HCT116 (cell line): ENCODE measurements at regions not wholly inside any gene's neighbourhood (a gene's known extent, or its start where the extent isn't known, plus 50 kb on each side); places are given as distances from the start of the nearest gene placed in this dataset.

Experiments used
- ATAC-seq: fragments of 200-7000 bp; cut with Tn5 transposase; 2 replicates; pipeline ENCODE4 v1.9.1; 2020; ENCODE audit warnings: mild to moderate bottlenecking, moderate library complexity
- BruUV-seq: library from RNA; stranded (reverse); fragments of 400-500 nt; replicated peaks from 2 replicates; lab custom pipeline; 2021; lab: Mats Ljungman, UMichigan
- CTCF ChIA-PET: fragments of 300-600 bp; sonication (Branson Sonifier 250); formaldehyde crosslinking; loops from one replicate; lab custom pipeline; 2021; ENCODE audit warnings: antibody characterized with exemption; lab: Charles Lee
- POLR2A ChIA-PET: fragments of 300-600, 350-600 bp; sonication (Branson Sonifier 250); formaldehyde crosslinking; loops from one replicate; lab custom pipeline; 2021; ENCODE audit warnings: antibody characterized with exemption; lab: Charles Lee
- RAD21 ChIA-PET, 2 experiments: fragments of 300-600 bp; sonication (Branson Sonifier 250); formaldehyde crosslinking; loops; one replicate each; lab custom pipeline; 2023; ENCODE audit warnings: low total read pairs in 2 of 2; ENCODE audit not compliant: uncharacterized antibody in 2 of 2, unreplicated experiment in 2 of 2, low non-redundant PET in 1 of 2; lab: Charles Lee
- DNase-seq: peaks from one replicate; pipeline ENCODE4 v3.0.0-alpha.2; 2010; ENCODE audit warnings: low read depth, low spot score
- H2AFZ ChIP-seq: fragments of 200-600 bp; shearing (Covaris generic), sonication (generic); 2 replicates; pipeline ENCODE4 v1.6.1; 2017; ENCODE audit warnings: low read depth, mixed run types, mixed read lengths, antibody characterized with exemption, low read length; ENCODE audit not compliant: poor library complexity, severe bottlenecking
- H3K27ac ChIP-seq: 2 replicates; pipeline ENCODE4 v1.5.1; 2012; ENCODE audit warnings: low read depth, low read length
- H3K27me3 ChIP-seq: fragments of 200-600 bp; sonication (generic); 2 replicates; pipeline ENCODE4 v1.6.1; 2016; ENCODE audit warnings: mixed run types, low read length, mixed read lengths; ENCODE audit not compliant: insufficient read depth
- H3K36me3 ChIP-seq, 2 experiments: fragments of 200-500 bp in 1 of 2; fragments of 200-600 bp in 1 of 2; sonication (Bioruptor generic) in 1 of 2; sonication (generic) in 1 of 2; 2 replicates each; pipeline versions ENCODE4 v1.5.1 to v1.6.1; 2014 to 2016; ENCODE audit warnings: low read length in 2 of 2, inconsistent platforms in 1 of 2, mixed read lengths in 1 of 2, mixed run types in 1 of 2; ENCODE audit not compliant: insufficient read depth in 2 of 2, control insufficient read depth in 1 of 2
- H3K4me1 ChIP-seq, 2 experiments: fragments of 200-600 bp in 1 of 2; sonication (generic) in 1 of 2; 2 replicates each; pipeline versions ENCODE4 v1.5.1 to v1.6.1; 2012 to 2017; ENCODE audit warnings: low read length in 2 of 2, inconsistent platforms in 1 of 2, mild to moderate bottlenecking in 1 of 2, mixed read lengths in 1 of 2, mixed run types in 1 of 2, moderate library complexity in 1 of 2; ENCODE audit not compliant: insufficient read depth in 2 of 2, control insufficient read depth in 1 of 2
- H3K4me2 ChIP-seq: fragments of 200-600 bp; sonication (generic); 2 replicates; pipeline ENCODE4 v1.6.1; 2017; ENCODE audit warnings: mixed run types, low read length, mixed read lengths
- H3K4me3 ChIP-seq, 2 experiments: fragments of 200-600 bp in 1 of 2; sonication (generic) in 1 of 2; replicated peaks in 1 of 2; 2 replicates each; pipeline ENCODE4 v1.5.1; 2011 to 2016; ENCODE audit warnings: low read length in 2 of 2, control low read depth in 1 of 2, low read depth in 1 of 2, mild to moderate bottlenecking in 1 of 2, mixed read lengths in 1 of 2, mixed run types in 1 of 2
- H3K79me2 ChIP-seq: fragments of 200-600 bp; sonication (generic); 2 replicates; pipeline ENCODE4 v1.6.1; 2017; ENCODE audit warnings: mild to moderate bottlenecking, mixed run types, low read length, moderate library complexity, mixed read lengths; ENCODE audit not compliant: insufficient read depth
- H3K9ac ChIP-seq: fragments of 200-600 bp; sonication (generic); 2 replicates; pipeline ENCODE4 v1.6.1; 2016; ENCODE audit warnings: low read length, mixed read lengths
- H3K9me2 ChIP-seq: fragments of 200-600 bp; sonication (generic), shearing (Covaris generic); 2 replicates; pipeline ENCODE4 v1.6.1; 2017; ENCODE audit warnings: mixed run types, mild to moderate bottlenecking, moderate library complexity; ENCODE audit not compliant: insufficient read depth
- H3K9me3 ChIP-seq, 2 experiments: fragments of 200-500 bp in 1 of 2; fragments of 200-600 bp in 1 of 2; sonication (Bioruptor generic) in 1 of 2; sonication (generic) in 1 of 2; 2 replicates each; pipeline ENCODE4 v1.6.1; 2014 to 2017; ENCODE audit warnings: low read length in 2 of 2, mixed read lengths in 2 of 2, inconsistent platforms in 1 of 2, low read depth in 1 of 2, mild to moderate bottlenecking in 1 of 2, mixed run types in 1 of 2, moderate library complexity in 1 of 2; ENCODE audit not compliant: control insufficient read depth in 1 of 2, insufficient read depth in 1 of 2
- H4K20me1 ChIP-seq: fragments of 200-600 bp; sonication (generic), shearing (Covaris generic); 2 replicates; pipeline ENCODE4 v1.6.1; 2017; ENCODE audit warnings: mixed run types, mild to moderate bottlenecking, moderate library complexity; ENCODE audit not compliant: insufficient read depth
- CEBPB ChIP-seq: IDR thresholded peaks from 2 replicates; pipeline ENCODE4 v1.6.1; 2012; ENCODE audit warnings: low read depth
- EGR1 ChIP-seq: IDR thresholded peaks from 2 replicates; pipeline ENCODE4 v1.6.1; 2012; ENCODE audit warnings: low read depth
- FOSL1 ChIP-seq: IDR thresholded peaks from 2 replicates; pipeline ENCODE4 v1.6.1; 2012; ENCODE audit warnings: low read depth
- JUND ChIP-seq: IDR thresholded peaks from 2 replicates; pipeline ENCODE4 v1.6.1; 2012
- POLR2A ChIP-seq: IDR thresholded peaks from 2 replicates; pipeline ENCODE4 v1.7.0; 2011; ENCODE audit warnings: borderline replicate concordance; ENCODE audit not compliant: insufficient read depth, insufficient read length; ENCODE audit errors: extremely low read depth
- REST ChIP-seq: IDR thresholded peaks from 2 replicates; pipeline ENCODE4 v1.6.1; 2012; ENCODE audit warnings: low read depth
- ZFX ChIP-seq: fragments of 450-650 bp; IDR thresholded peaks from 2 replicates; pipeline ENCODE4 v1.6.1; 2017
- intact Hi-C: fragments of 100-400 bp; cut with micrococcal nuclease; formaldehyde crosslinking; loops from 2 replicates; pipeline ENCODE4 v1.10.0; 2022

DNA sequence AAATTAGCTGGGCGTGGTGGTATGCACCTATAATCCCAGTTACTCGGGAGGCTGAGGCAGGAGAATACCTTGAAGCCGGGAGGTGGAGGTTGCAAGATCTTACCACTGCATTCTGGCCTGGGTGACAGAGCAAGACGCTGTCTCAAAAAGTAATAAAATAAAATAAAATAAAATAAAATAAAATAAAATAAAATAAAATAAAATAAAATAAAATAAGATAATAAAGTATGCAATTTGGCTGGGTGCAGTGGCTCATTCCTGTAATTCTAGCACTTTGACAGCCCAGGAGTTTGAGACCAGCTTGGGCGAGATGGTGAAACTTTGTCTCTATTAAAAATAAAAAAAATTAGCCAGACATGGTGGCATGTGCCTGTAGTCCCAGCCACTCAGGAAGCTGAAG, 85.6 kb upstream of the XPO1 start:
- no TSS peak for BruUV-seq
- Histone ChIP-seq H3K27me3 (no peaks in the 10 kb centered on the region), H3K9me3 (no peaks in the 10 kb centered on the region), H3K4me1 (peaks cover 6 to 15% of the 10 kb centered on the region in 2 experiments), H3K27ac (no peak overlapping the region)
- no peak for DNase-seq
- POLR2A ChIA-PET, result no interaction called here
- intact Hi-C loops, result no loop called here
- TF ChIP-seq FOSL1, result no peak
- no peak for TF ChIP-seq CEBPB
- TF ChIP-seq EGR1, result no peak
- no peak for TF ChIP-seq ZFX
- TF ChIP-seq REST, result no peak
- TF ChIP-seq POLR2A, result no peak
- TF ChIP-seq JUND, result no peak
- TF ChIP-seq, all 23 proteins: peak for 0
- no peak overlapping the region for H3K9ac ChIP-seq
- ChIA-PET CTCF (no interaction called here), RAD21 (no interaction called here)
- no peak overlapping the region for H2AFZ ChIP-seq
- H3K9me2 ChIP-seq, result no peaks in the 10 kb centered on the region
- no peaks in the 10 kb centered on the region for H4K20me1 ChIP-seq
- no peak overlapping the region for H3K4me2 ChIP-seq
- no peaks in the 10 kb centered on the region for H3K79me2 ChIP-seq
- no peak overlapping the region for H3K4me3 ChIP-seq
- H3K36me3 ChIP-seq, result no peaks in the 10 kb centered on the region
- no peak for ATAC-seq
